PFSK-1 (cell line): ENCODE measurements at regions not wholly inside any gene's neighbourhood (a gene's known extent, or its start where the extent isn't known, plus 50 kb on each side); places are given as distances from the start of the nearest gene placed in this dataset.

Source experiments
- POLR2AphosphoS5 ChIP-seq: IDR thresholded peaks from 2 replicates; pipeline ENCODE4 v1.6.1; 2012; ENCODE audit warnings: low read depth, mild to moderate bottlenecking, control low read depth, low read length, moderate library complexity
- SIN3A ChIP-seq: IDR thresholded peaks from 2 replicates; pipeline ENCODE4 v1.6.1; 2012; ENCODE audit warnings: mild to moderate bottlenecking, low read length, moderate library complexity, borderline replicate concordance; ENCODE audit not compliant: insufficient read depth
- TAF1 ChIP-seq: IDR thresholded peaks from 2 replicates; pipeline ENCODE4 v1.6.1; 2012; ENCODE audit warnings: low read length, control low read depth, borderline replicate concordance; ENCODE audit not compliant: insufficient read depth
- TF ChIP-seq, protein P1 (sequence below), 2 experiments: IDR thresholded peaks; 2 replicates each; pipeline versions ENCODE4 v1.6.1 to v1.8.0; 2011 to 2012; ENCODE audit warnings: low read depth in 2 of 2, low read length in 2 of 2, control low read depth in 1 of 2, inconsistent platforms in 1 of 2, mild to moderate bottlenecking in 1 of 2, moderate library complexity in 1 of 2; ENCODE audit not compliant: insufficient read depth in 1 of 2

GRCh38 chr15:29434280-29434679 is 164.7 kb upstream of the NSMCE3 start:
- TF ChIP-seq SIN3A (no peak), POLR2AphosphoS5 (no peak), TAF1 (no peak)
- TF ChIP-seq, protein P1, sequence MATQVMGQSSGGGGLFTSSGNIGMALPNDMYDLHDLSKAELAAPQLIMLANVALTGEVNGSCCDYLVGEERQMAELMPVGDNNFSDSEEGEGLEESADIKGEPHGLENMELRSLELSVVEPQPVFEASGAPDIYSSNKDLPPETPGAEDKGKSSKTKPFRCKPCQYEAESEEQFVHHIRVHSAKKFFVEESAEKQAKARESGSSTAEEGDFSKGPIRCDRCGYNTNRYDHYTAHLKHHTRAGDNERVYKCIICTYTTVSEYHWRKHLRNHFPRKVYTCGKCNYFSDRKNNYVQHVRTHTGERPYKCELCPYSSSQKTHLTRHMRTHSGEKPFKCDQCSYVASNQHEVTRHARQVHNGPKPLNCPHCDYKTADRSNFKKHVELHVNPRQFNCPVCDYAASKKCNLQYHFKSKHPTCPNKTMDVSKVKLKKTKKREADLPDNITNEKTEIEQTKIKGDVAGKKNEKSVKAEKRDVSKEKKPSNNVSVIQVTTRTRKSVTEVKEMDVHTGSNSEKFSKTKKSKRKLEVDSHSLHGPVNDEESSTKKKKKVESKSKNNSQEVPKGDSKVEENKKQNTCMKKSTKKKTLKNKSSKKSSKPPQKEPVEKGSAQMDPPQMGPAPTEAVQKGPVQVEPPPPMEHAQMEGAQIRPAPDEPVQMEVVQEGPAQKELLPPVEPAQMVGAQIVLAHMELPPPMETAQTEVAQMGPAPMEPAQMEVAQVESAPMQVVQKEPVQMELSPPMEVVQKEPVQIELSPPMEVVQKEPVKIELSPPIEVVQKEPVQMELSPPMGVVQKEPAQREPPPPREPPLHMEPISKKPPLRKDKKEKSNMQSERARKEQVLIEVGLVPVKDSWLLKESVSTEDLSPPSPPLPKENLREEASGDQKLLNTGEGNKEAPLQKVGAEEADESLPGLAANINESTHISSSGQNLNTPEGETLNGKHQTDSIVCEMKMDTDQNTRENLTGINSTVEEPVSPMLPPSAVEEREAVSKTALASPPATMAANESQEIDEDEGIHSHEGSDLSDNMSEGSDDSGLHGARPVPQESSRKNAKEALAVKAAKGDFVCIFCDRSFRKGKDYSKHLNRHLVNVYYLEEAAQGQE (IDR thresholded peaks at IDR 0.05; ENCODE audit: insufficient read depth in 1 of 2, low read depth in 2 of 2, low read length in 2 of 2): no peak
